ENCODE measurements at regions not wholly inside any gene's neighbourhood (a gene's known extent, or its start where the extent isn't known, plus 50 kb on each side); places are given as distances from the start of the nearest gene placed in this dataset.

- TF ChIP-seq CTCF (IDR thresholded peaks at IDR 0.05; ENCODE audit: insufficient read depth, low read length), result no peak
- TF ChIP-seq REST (IDR thresholded peaks at IDR 0.05; ENCODE audit: insufficient replicate concordance, low read depth), result no peak
- TF ChIP-seq POLR2AphosphoS5 (IDR thresholded peaks at IDR 0.05; ENCODE audit: low read depth), result no peak
- no peak for TF ChIP-seq SPI1 (IDR thresholded peaks at IDR 0.05; ENCODE audit: borderline replicate concordance, low read depth)
Measured at GRCh38 chr22:35484651-35485556, 55.7 kb upstream of the RASD2 start.
